ENCODE measurements at regions not wholly inside any gene's neighbourhood (a gene's known extent, or its start where the extent isn't known, plus 50 kb on each side); places are given as distances from the start of the nearest gene placed in this dataset.

DNA sequence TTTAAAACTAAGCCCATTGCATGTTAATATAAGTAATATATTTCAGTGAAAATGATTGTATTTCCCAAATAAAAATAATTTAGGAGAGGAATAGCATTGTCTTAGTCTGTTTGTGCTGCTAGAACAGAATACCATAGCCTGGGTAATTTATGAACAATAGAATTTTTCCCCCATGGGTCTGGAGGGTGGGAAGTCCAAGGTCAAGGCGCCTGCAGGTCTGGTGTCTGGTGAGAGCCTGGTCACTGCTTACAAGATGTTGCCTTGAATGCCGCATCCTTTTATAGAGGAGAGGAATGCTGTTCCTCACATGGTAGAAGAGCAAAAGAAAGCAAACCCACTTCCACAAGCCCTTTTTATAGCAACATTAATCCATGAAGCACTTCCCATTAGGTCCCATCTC, 161.3 kb upstream of the ZFHX3 start:
- H2AFZ ChIP-seq (ENCODE audit: low read depth, low read length) = no peak overlapping the region
- H3K36me3 ChIP-seq (replicated peaks; ENCODE audit: low read depth, low read length) = no peaks in the 10 kb centered on the region
- H3K4me1 ChIP-seq (ENCODE audit: low read length) = no peaks in the 10 kb centered on the region
- no peak overlapping the region for H3K4me2 ChIP-seq (ENCODE audit: low read length)
- H3K9me3 ChIP-seq (ENCODE audit: insufficient read depth, low read length) = no peaks in the 10 kb centered on the region
- no peaks in the 10 kb centered on the region for H3K27me3 ChIP-seq (ENCODE audit: low read depth, low read length)
- no peak overlapping the region for H3K27ac ChIP-seq (ENCODE audit: low read length)
- H3K4me3 ChIP-seq (ENCODE audit: low read length) = no peak overlapping the region
- no peaks in the 10 kb centered on the region for H4K20me1 ChIP-seq (ENCODE audit: insufficient read depth, low read length)
- TF ChIP-seq, protein P1, sequence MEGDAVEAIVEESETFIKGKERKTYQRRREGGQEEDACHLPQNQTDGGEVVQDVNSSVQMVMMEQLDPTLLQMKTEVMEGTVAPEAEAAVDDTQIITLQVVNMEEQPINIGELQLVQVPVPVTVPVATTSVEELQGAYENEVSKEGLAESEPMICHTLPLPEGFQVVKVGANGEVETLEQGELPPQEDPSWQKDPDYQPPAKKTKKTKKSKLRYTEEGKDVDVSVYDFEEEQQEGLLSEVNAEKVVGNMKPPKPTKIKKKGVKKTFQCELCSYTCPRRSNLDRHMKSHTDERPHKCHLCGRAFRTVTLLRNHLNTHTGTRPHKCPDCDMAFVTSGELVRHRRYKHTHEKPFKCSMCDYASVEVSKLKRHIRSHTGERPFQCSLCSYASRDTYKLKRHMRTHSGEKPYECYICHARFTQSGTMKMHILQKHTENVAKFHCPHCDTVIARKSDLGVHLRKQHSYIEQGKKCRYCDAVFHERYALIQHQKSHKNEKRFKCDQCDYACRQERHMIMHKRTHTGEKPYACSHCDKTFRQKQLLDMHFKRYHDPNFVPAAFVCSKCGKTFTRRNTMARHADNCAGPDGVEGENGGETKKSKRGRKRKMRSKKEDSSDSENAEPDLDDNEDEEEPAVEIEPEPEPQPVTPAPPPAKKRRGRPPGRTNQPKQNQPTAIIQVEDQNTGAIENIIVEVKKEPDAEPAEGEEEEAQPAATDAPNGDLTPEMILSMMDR (IDR thresholded peaks at IDR 0.05; ENCODE audit: low read depth, low read length) = no peak
- TF ChIP-seq EZH2phosphoT487 (IDR thresholded peaks at IDR 0.05; ENCODE audit: low read depth) = no peak
- no peaks in the 10 kb centered on the region for H3K79me2 ChIP-seq (ENCODE audit: low read length)
- H3K9ac ChIP-seq (ENCODE audit: low read length) = no peak overlapping the region

DNA sequence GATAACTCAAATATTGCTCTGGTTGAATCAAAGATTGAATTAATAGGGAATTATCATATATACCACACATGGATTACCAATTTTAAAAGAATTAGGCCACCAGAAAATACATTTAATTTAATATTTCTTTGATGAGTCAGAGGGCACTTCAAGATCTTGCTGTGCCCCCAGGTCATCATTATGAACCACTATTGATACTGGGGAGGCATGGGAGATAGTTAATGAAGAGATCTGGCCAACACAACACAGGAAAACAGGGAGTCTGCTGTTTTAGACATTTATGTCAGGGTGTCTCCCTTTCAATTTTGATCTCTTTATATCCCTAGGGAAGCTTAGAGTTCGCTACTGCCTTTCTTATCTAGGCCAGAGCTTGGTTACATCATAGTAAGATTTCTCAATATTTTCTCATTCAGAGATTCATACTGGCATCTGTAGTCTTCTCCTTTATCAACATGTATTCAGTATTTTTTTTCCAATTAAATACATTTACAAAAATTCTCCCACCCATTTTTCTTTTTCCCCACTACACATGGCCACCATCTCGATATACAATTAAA, 158.3 kb upstream of the ZFHX3 start:
- H3K79me2 ChIP-seq (ENCODE audit: low read length) = no peaks in the 10 kb centered on the region

DNA sequence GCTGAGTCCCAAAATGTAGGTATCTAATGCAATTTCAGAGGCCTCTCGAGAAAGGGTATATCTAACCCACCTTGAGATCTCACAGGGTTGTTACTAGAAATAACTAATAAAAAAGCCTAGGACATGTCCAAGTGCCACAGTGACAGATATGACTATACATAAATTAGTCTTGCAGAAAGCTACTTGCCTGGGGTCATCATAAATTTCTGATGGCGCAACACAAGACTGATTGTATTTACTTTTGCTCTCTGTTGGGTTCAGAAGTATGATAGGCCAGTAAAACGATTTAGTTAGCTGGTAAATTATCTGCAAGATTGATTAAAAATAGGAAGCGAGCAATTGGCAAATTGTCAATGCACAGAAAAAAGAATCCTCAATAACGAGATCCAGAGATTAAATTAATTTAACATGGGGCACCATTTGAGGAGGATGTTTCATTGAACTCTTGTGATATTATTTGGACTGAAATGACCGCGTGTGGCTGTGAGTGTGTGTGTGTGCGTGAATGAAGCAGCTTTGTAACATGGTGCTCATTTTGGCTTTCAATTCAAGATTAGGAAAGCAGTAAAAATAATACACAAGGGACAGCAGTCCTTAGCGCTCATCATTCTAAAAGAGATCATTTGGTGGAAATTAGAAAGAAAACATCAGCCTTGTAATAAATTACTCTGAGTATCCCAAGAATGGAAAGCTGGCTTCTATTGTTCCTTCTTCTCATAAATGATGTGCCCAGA, 157.4 kb upstream of the ZFHX3 start:
- Histone ChIP-seq H3K79me2 (ENCODE audit: low read length) (no peaks in the 10 kb centered on the region), H3K27ac (ENCODE audit: low read length) (no peak overlapping the region), H3K4me2 (ENCODE audit: low read length) (no peak overlapping the region), H3K4me1 (ENCODE audit: low read length) (no peaks in the 10 kb centered on the region), H3K9me3 (ENCODE audit: insufficient read depth, low read length) (no peaks in the 10 kb centered on the region), H3K36me3 (replicated peaks; ENCODE audit: low read depth, low read length) (no peaks in the 10 kb centered on the region), H4K20me1 (ENCODE audit: insufficient read depth, low read length) (no peaks in the 10 kb centered on the region), H3K27me3 (ENCODE audit: low read depth, low read length) (peaks cover 14% of the 10 kb centered on the region; the same call in 1 of the 2 replicates), H3K9ac (ENCODE audit: low read length) (no peak overlapping the region), H3K4me3 (ENCODE audit: low read length) (no peak overlapping the region), H2AFZ (ENCODE audit: low read depth, low read length) (no peak overlapping the region)
- TF ChIP-seq EZH2phosphoT487 (IDR thresholded peaks at IDR 0.05; ENCODE audit: low read depth) = no peak
- TF ChIP-seq, protein P1 (IDR thresholded peaks at IDR 0.05; ENCODE audit: low read depth, low read length) = no peak

More for the DNA sequence above, 158.3 kb upstream of the ZFHX3 start:
- Histone ChIP-seq H3K27ac (ENCODE audit: low read length) (no peak overlapping the region), H3K9ac (ENCODE audit: low read length) (no peak overlapping the region), H3K27me3 (ENCODE audit: low read depth, low read length) (0 out of 2 replicates have a peak, but pooled peaks cover 10% of the 10 kb centered on the region), H3K4me2 (ENCODE audit: low read length) (no peak overlapping the region), H3K4me1 (ENCODE audit: low read length) (no peaks in the 10 kb centered on the region), H2AFZ (ENCODE audit: low read depth, low read length) (no peak overlapping the region), H3K36me3 (replicated peaks; ENCODE audit: low read depth, low read length) (no peaks in the 10 kb centered on the region), H3K4me3 (ENCODE audit: low read length) (no peak overlapping the region), H3K9me3 (ENCODE audit: insufficient read depth, low read length) (no peaks in the 10 kb centered on the region), H4K20me1 (ENCODE audit: insufficient read depth, low read length) (no peaks in the 10 kb centered on the region)
- TF ChIP-seq, protein P1 (IDR thresholded peaks at IDR 0.05; ENCODE audit: low read depth, low read length) = no peak
- TF ChIP-seq EZH2phosphoT487 (IDR thresholded peaks at IDR 0.05; ENCODE audit: low read depth) = no peak

DNA sequence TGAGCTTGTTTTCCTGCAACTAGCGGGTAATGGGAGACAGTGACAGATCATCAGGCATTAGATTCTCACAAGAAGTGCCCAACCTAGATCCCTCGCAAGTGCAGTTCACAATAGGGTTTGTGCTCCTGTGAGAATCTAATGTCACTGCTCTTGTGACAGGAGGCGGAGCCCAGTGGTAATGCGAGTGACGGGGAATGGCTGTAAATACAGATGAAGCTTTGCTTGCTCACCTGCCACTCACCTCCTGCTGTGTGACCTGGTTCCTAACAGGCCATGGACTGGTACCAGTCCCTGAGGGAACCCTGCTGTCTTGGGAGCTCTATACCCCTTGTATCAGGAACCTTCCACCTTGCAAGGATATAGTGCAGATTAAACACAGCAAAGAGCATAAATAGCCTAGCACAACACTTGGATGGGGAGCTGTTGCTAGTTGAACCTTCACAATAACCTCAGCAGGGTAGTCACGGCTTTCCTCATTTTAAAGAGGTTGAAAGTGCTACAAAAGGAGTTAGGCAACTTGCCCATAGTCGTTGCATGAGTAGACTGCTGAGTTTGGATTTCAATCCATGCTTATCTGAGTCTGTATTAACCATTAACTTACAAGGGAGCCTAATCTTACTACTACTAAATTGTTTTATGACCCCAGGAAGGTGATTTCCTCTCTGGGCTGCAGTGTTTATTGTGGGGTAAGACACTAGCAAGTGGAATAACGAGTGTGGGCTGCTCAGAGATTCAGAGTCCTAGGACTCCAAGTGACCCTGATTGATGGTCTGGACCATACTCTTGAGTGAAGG, 156.6 kb upstream of the ZFHX3 start:
- H3K27me3 ChIP-seq (ENCODE audit: low read depth, low read length) = peaks cover 17% of the 10 kb centered on the region
- H3K4me3 ChIP-seq (ENCODE audit: low read length) = no peak overlapping the region
- no peak overlapping the region for H3K27ac ChIP-seq (ENCODE audit: low read length)
- no peak overlapping the region for H3K9ac ChIP-seq (ENCODE audit: low read length)
- no peak for TF ChIP-seq EZH2phosphoT487 (IDR thresholded peaks at IDR 0.05; ENCODE audit: low read depth)
- TF ChIP-seq, protein P1 (IDR thresholded peaks at IDR 0.05; ENCODE audit: low read depth, low read length) = no peak
- H4K20me1 ChIP-seq (ENCODE audit: insufficient read depth, low read length) = no peaks in the 10 kb centered on the region
- no peak overlapping the region for H3K4me2 ChIP-seq (ENCODE audit: low read length)
- H2AFZ ChIP-seq (ENCODE audit: low read depth, low read length) = no peak overlapping the region
- H3K79me2 ChIP-seq (ENCODE audit: low read length) = no peaks in the 10 kb centered on the region
- H3K9me3 ChIP-seq (ENCODE audit: insufficient read depth, low read length) = no peaks in the 10 kb centered on the region
- no peaks in the 10 kb centered on the region for H3K36me3 ChIP-seq (replicated peaks; ENCODE audit: low read depth, low read length)
- no peaks in the 10 kb centered on the region for H3K4me1 ChIP-seq (ENCODE audit: low read length)
